B cell (primary cell): ENCODE measurements at regions not wholly inside any gene's neighbourhood (a gene's known extent, or its start where the extent isn't known, plus 50 kb on each side); places are given as distances from the start of the nearest gene placed in this dataset.

ENCODE experiments used
- EZH2 ChIP-seq: IDR thresholded peaks from 2 replicates; pipeline ENCODE4 v1.6.1; 2012; ENCODE audit warnings: borderline replicate concordance, low read depth, mild to moderate bottlenecking, moderate library complexity, low read length; ENCODE audit not compliant: insufficient read depth, poor library complexity, severe bottlenecking
- TF ChIP-seq, protein P1 (sequence below): fragments of 200-600 bp; IDR thresholded peaks from one replicate; pipeline ENCODE4 v1.8.0; 2022; ENCODE audit warnings: antibody characterized with exemption, mild to moderate bottlenecking

DNA sequence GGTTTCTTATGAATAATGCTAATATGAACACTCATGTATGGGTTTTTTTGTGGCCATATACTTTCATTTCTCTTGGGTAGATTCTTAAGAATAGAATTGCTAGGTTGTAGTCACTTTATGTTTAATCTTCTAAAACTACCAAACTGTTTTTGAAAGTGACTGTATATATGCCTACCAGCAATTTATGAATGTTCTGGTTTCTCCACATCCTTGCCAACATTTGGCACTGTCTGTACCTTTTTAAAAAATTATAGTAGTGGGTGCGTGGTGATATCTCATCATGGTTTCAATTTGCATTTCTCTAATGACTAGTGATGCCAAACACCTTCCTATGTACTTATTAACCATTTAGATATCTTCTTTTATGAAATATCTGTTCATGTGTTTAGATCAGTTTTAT is 110.6 kb upstream of the RIOK3 start:
- TF ChIP-seq, protein P1, sequence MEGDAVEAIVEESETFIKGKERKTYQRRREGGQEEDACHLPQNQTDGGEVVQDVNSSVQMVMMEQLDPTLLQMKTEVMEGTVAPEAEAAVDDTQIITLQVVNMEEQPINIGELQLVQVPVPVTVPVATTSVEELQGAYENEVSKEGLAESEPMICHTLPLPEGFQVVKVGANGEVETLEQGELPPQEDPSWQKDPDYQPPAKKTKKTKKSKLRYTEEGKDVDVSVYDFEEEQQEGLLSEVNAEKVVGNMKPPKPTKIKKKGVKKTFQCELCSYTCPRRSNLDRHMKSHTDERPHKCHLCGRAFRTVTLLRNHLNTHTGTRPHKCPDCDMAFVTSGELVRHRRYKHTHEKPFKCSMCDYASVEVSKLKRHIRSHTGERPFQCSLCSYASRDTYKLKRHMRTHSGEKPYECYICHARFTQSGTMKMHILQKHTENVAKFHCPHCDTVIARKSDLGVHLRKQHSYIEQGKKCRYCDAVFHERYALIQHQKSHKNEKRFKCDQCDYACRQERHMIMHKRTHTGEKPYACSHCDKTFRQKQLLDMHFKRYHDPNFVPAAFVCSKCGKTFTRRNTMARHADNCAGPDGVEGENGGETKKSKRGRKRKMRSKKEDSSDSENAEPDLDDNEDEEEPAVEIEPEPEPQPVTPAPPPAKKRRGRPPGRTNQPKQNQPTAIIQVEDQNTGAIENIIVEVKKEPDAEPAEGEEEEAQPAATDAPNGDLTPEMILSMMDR, result no peak
- no peak for TF ChIP-seq EZH2
